ENCODE measurements at regions not wholly inside any gene's neighbourhood (a gene's known extent, or its start where the extent isn't known, plus 50 kb on each side); places are given as distances from the start of the nearest gene placed in this dataset.
"Not testable (repeated sequence)": the region's sequence is repeated elsewhere in the genome, so short reads cannot be mapped to it uniquely, and the experiment has no call there.

DNA sequence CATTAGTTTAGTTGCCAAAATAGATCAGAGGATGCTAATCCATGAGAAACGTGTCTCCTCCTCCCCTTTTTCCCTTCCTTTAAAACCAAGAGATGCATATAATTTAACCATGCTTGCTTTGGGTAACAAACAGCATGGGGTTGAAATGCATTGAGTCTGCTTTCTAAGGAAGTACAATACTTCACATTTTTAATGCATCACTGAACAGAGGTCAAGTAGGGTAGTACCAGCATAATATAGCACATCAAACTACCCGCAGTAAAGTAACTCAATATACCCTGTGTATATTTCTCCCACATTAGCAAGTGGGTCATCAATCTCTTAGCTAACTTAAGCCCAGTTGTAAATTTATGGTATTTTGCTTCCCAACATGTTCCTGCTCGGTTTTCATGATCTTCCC, 239.3 kb upstream of the SEMA3C start:
- TF ChIP-seq POLR2A (IDR thresholded peaks at IDR 0.05): no peak
- TF ChIP-seq, protein P1, sequence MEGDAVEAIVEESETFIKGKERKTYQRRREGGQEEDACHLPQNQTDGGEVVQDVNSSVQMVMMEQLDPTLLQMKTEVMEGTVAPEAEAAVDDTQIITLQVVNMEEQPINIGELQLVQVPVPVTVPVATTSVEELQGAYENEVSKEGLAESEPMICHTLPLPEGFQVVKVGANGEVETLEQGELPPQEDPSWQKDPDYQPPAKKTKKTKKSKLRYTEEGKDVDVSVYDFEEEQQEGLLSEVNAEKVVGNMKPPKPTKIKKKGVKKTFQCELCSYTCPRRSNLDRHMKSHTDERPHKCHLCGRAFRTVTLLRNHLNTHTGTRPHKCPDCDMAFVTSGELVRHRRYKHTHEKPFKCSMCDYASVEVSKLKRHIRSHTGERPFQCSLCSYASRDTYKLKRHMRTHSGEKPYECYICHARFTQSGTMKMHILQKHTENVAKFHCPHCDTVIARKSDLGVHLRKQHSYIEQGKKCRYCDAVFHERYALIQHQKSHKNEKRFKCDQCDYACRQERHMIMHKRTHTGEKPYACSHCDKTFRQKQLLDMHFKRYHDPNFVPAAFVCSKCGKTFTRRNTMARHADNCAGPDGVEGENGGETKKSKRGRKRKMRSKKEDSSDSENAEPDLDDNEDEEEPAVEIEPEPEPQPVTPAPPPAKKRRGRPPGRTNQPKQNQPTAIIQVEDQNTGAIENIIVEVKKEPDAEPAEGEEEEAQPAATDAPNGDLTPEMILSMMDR (IDR thresholded peaks at IDR 0.05): no peak
- TF ChIP-seq EP300 (IDR thresholded peaks at IDR 0.05): no peak
- Histone ChIP-seq H3K27me3 (no peaks in the 10 kb centered on the region), H3K36me3 (no peaks in the 10 kb centered on the region), H3K4me1 (ENCODE audit: insufficient read depth) (no peaks in the 10 kb centered on the region), H3K9me3 (no peaks in the 10 kb centered on the region), H3K4me3 (no peak overlapping the region), H3K27ac (no peak overlapping the region)
- no peak for DNase-seq
- intact Hi-C loops (cut with DNase I): no loop called here
- 66 to 68% (median 67%) methylated on average over 3 of the region's 3 CpGs for WGBS, 3 donors

- Histone ChIP-seq H3K27me3 (no peaks in the 10 kb centered on the region), H3K4me1 (ENCODE audit: insufficient read depth) (no peaks in the 10 kb centered on the region), H3K9me3 (no peaks in the 10 kb centered on the region), H3K36me3 (no peaks in the 10 kb centered on the region), H3K4me3 (no peak overlapping the region), H3K27ac (no peak overlapping the region)
- 74 to 84% (median 78%) methylated on average over 4 of the region's 4 CpGs for WGBS, 3 donors
- no peak for DNase-seq
- TF ChIP-seq, protein P1 (IDR thresholded peaks at IDR 0.05): no peak
- intact Hi-C loops (cut with DNase I): no loop called here
Measured at GRCh38 chr7:81155654-81156373, 237.0 kb upstream of the SEMA3C start.

DNA sequence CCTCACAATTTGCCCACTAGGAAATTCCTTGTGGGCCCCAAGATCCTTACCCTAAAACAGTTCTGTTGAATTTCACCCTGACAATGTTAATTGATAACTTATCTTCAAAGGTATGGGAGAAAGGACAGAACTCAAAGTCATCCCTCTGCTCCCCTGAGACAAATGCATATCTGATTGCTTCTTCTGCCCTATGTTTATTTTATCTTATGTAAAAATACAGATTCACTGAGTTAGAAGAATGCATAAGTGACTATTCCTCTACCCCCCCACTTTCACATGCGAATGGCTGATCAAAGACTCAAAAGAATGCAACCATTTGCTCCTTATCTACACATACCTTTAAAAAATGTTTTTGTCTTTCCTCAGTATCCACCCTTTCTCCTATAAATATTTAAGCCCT, 235.7 kb upstream of the SEMA3C start:
- intact Hi-C loops (cut with DNase I): no loop called here
- 75 to 86% (median 79%) methylated on average over 1 of the region's 1 CpG for WGBS, 3 donors
- no peaks in the 10 kb centered on the region for H3K36me3 ChIP-seq
- DNase-seq: no peak
- H3K4me3 ChIP-seq: no peak overlapping the region
- H3K4me1 ChIP-seq (ENCODE audit: insufficient read depth): no peaks in the 10 kb centered on the region
- TF ChIP-seq EP300 (IDR thresholded peaks at IDR 0.05): no peak
- H3K27ac ChIP-seq: no peak overlapping the region
- no peaks in the 10 kb centered on the region for H3K9me3 ChIP-seq
- no peaks in the 10 kb centered on the region for H3K27me3 ChIP-seq

DNA sequence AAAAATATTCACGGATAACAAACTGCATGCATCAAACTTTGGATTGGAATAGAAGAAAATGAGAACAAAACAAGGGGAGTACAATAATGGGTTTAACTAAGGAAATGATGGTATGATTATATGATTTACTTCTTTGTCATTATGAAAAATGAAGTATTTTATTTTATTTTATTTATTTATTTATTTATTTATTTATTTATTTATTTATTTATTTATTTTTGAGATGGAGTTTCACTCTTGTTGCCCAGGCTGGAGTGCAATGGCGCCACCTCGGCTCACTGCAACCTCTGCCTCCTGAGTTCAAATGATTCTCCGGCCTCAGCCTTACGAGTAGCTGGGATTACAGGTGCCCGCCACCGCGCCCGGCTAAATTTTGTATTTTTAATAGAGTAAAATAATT, 234.1 kb upstream of the SEMA3C start:
- H3K27me3 ChIP-seq; H3K9me3 ChIP-seq; H3K4me3 ChIP-seq; DNase-seq; H3K36me3 ChIP-seq; H3K27ac ChIP-seq; intact Hi-C loops (cut with DNase I); H3K4me1 ChIP-seq (ENCODE audit: insufficient read depth): not testable (repeated sequence)
- WGBS, 3 donors: 91 to 92% (median 91%) methylated on average over 9 of the region's 9 CpGs

DNA sequence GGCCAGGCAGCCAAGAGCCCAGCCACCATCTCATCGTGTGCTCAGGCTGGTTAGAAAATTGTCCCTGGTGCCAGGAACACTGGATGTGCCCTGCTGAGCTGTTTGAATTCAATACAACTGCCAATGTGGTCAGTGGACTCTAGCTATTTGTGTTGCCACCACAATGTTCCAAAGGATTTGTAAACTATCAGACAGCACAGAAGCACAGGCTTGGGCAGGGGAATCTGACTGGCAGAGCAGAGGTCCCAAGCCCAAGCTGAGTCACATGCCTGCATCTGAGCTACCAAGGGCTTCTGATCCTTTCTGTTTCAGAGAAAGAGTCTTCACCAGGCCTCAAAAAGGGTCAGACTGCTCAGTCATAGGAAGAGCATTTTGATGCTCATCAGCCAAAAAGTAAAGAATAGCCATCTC, 232.1 kb upstream of the SEMA3C start:
- no peak overlapping the region for H3K27ac ChIP-seq
- no peaks in the 10 kb centered on the region for H3K9me3 ChIP-seq
- intact Hi-C loops (cut with DNase I): no loop called here
- H3K4me1 ChIP-seq (ENCODE audit: insufficient read depth): no peaks in the 10 kb centered on the region
- H3K27me3 ChIP-seq: no peaks in the 10 kb centered on the region
- no peak for DNase-seq
- H3K4me3 ChIP-seq: no peak overlapping the region
- TF ChIP-seq POLR2A (IDR thresholded peaks at IDR 0.05) (no peak), EP300 (IDR thresholded peaks at IDR 0.05) (no peak)
- TF ChIP-seq, protein P1 (IDR thresholded peaks at IDR 0.05): no peak
- no peaks in the 10 kb centered on the region for H3K36me3 ChIP-seq
- 75 to 81% (median 80%) methylated on average over 1 of the region's 1 CpG for WGBS, 3 donors

Measured in ovary (tissue), 7 donors.